OCI-LY7 (cell line): ENCODE measurements at regions not wholly inside any gene's neighbourhood (a gene's known extent, or its start where the extent isn't known, plus 50 kb on each side); places are given as distances from the start of the nearest gene placed in this dataset.

Experiments
- BruUV-seq: library from RNA; stranded (reverse); fragments of 400-500 nt; replicated peaks from 2 replicates; lab custom pipeline; 2021; lab: Mats Ljungman, UMichigan
- CTCF ChIA-PET: fragments of 300-600 bp; sonication (Branson Sonifier 250); formaldehyde crosslinking; loops from one replicate; lab custom pipeline; 2022; ENCODE audit warnings: antibody characterized with exemption; ENCODE audit not compliant: unreplicated experiment; lab: Charles Lee
- POLR2A ChIA-PET: fragments of 300-600 bp; sonication (Branson Sonifier 250); formaldehyde crosslinking; loops from one replicate; lab custom pipeline; 2022; ENCODE audit warnings: antibody characterized with exemption; lab: Charles Lee
- DNase-seq: peaks from one replicate; pipeline ENCODE4 v3.0.0-alpha.2; 2015; ENCODE audit warnings: low spot score
- H2AFZ ChIP-seq: fragments of 200-600 bp; sonication (generic), shearing (Covaris generic); 2 replicates; pipeline ENCODE4 v1.6.1; 2014; ENCODE audit warnings: mild to moderate bottlenecking, antibody characterized with exemption, low read length, moderate library complexity
- H3K27ac ChIP-seq: fragments of 200-600 bp; sonication (generic); 2 replicates; pipeline ENCODE4 v1.5.1; 2014; ENCODE audit warnings: mixed run types, low read depth, mild to moderate bottlenecking, moderate library complexity, low read length, inconsistent platforms; ENCODE audit not compliant: poor library complexity, severe bottlenecking
- H3K36me3 ChIP-seq: fragments of 200-600 bp; sonication (generic); 2 replicates; pipeline ENCODE4 v1.6.1; 2014; ENCODE audit warnings: mild to moderate bottlenecking, antibody characterized with exemption, low read length, moderate library complexity, mixed read lengths; ENCODE audit not compliant: insufficient read depth
- H3K4me1 ChIP-seq: fragments of 200-600 bp; sonication (generic); 2 replicates; pipeline ENCODE4 v1.5.1; 2014; ENCODE audit warnings: mild to moderate bottlenecking, low read length; ENCODE audit not compliant: insufficient read depth, poor library complexity, severe bottlenecking
- H3K4me2 ChIP-seq: fragments of 200-600 bp; sonication (generic); 2 replicates; pipeline ENCODE4 v1.6.1; 2014; ENCODE audit warnings: mild to moderate bottlenecking, low read length
- H3K4me3 ChIP-seq: fragments of 200-600 bp; sonication (generic); 2 replicates; pipeline ENCODE4 v1.5.1; 2014; ENCODE audit warnings: mild to moderate bottlenecking, low read depth, low read length; ENCODE audit not compliant: poor library complexity, severe bottlenecking
- H3K79me2 ChIP-seq: fragments of 200-600 bp; sonication (generic); 2 replicates; pipeline ENCODE4 v1.6.1; 2016; ENCODE audit warnings: low read depth, mild to moderate bottlenecking, low read length, moderate library complexity, mixed read lengths; ENCODE audit not compliant: insufficient read depth
- H3K9me2 ChIP-seq: fragments of 200-600 bp; sonication (generic); 2 replicates; pipeline ENCODE4 v1.6.1; 2016; ENCODE audit warnings: mild to moderate bottlenecking, low read length, mixed read lengths; ENCODE audit not compliant: insufficient read depth
- H3K9me3 ChIP-seq: fragments of 200-600 bp; sonication (generic); 2 replicates; pipeline ENCODE4 v1.6.1; 2014; ENCODE audit warnings: mild to moderate bottlenecking, mixed run types, low read length, mixed read lengths
- H4K20me1 ChIP-seq: fragments of 200-600 bp; sonication (generic); 2 replicates; pipeline ENCODE4 v1.6.1; 2014; ENCODE audit warnings: mild to moderate bottlenecking, antibody characterized with exemption, low read length, moderate library complexity, mixed read lengths; ENCODE audit not compliant: insufficient read depth
- CTCF ChIP-seq: fragments of 200-600 bp; sonication (generic); conservative IDR thresholded peaks from 2 replicates; pipeline ENCODE4 v1.5.1; 2014; ENCODE audit warnings: mild to moderate bottlenecking, antibody characterized with exemption, low read length, moderate library complexity, mixed read lengths
- EZH2phosphoT487 ChIP-seq: fragments of 200-600 bp; sonication (generic); IDR thresholded peaks from 2 replicates; pipeline ENCODE4 v1.6.1; 2018; ENCODE audit warnings: low read depth, borderline replicate concordance, mild to moderate bottlenecking, mixed run types, antibody characterized with exemption, low read length, moderate library complexity, mixed read lengths
- intact Hi-C: fragments of 100-400 bp; cut with micrococcal nuclease; formaldehyde crosslinking; loops from one replicate; pipeline ENCODE4 v1.10.0; 2022; ENCODE audit not compliant: unreplicated experiment

GRCh38 chr11:27596388-27596787 lies 89.8 kb upstream of the LIN7C start:
- Histone ChIP-seq H3K4me1 (peaks cover 30% of the 10 kb centered on the region), H3K36me3 (no peaks in the 10 kb centered on the region), H3K4me2 (no peak overlapping the region), H3K9me2 (no peaks in the 10 kb centered on the region), H3K79me2 (no peaks in the 10 kb centered on the region), H3K27ac (no peak overlapping the region), H4K20me1 (no peaks in the 10 kb centered on the region), H3K9me3 (no peaks in the 10 kb centered on the region), H2AFZ (no peak overlapping the region), H3K4me3 (no peak overlapping the region)
- POLR2A ChIA-PET, result no interaction called here
- intact Hi-C loops, result no loop called here
- TF ChIP-seq CTCF, result no peak
- no peak for TF ChIP-seq EZH2phosphoT487
- CTCF ChIA-PET, result no interaction called here
- BruUV-seq, result no TSS peak
- DNase-seq, result no peak

- no peak for TF ChIP-seq CTCF
- no peak for TF ChIP-seq EZH2phosphoT487
- Histone ChIP-seq H3K27ac (no peak overlapping the region), H4K20me1 (no peaks in the 10 kb centered on the region), H3K36me3 (no peaks in the 10 kb centered on the region), H3K79me2 (no peaks in the 10 kb centered on the region), H3K4me1 (no peaks in the 10 kb centered on the region), H2AFZ (no peak overlapping the region), H3K4me2 (no peak overlapping the region), H3K9me3 (no peaks in the 10 kb centered on the region), H3K9me2 (no peaks in the 10 kb centered on the region), H3K4me3 (no peak overlapping the region)
- DNase-seq, result no peak
- POLR2A ChIA-PET, result no interaction called here
- no TSS peak for BruUV-seq
- CTCF ChIA-PET, result no interaction called here
- intact Hi-C loops, result no loop called here
Observed at GRCh38 chr11:27592098-27592780, 85.7 kb upstream of the LIN7C start.

- Histone ChIP-seq H4K20me1 (no peaks in the 10 kb centered on the region), H3K4me2 (no peak overlapping the region), H3K4me3 (no peak overlapping the region), H3K36me3 (no peaks in the 10 kb centered on the region), H3K4me1 (no peaks in the 10 kb centered on the region), H3K27ac (no peak overlapping the region), H2AFZ (no peak overlapping the region), H3K9me3 (no peaks in the 10 kb centered on the region), H3K79me2 (no peaks in the 10 kb centered on the region), H3K9me2 (no peaks in the 10 kb centered on the region)
- DNase-seq, result no peak
- ChIA-PET CTCF (no interaction called here), POLR2A (interaction anchor here (0.7 to 1.1 kb wide), 3 partner anchors 22 to 61 kb away, joined by 3 to 4 read pairs (median 3); no protein-coding TSS in a partner anchor)
- TF ChIP-seq EZH2phosphoT487 (no peak), CTCF (no peak)
- BruUV-seq, result no TSS peak
- intact Hi-C loops, result no loop called here
Observed at GRCh38 chr11:27582621-27583020, 76.1 kb upstream of the LIN7C start.
